Lower lobe of right lung (tissue), 2 donors: ENCODE measurements at regions not wholly inside any gene's neighbourhood (a gene's known extent, or its start where the extent isn't known, plus 50 kb on each side); places are given as distances from the start of the nearest gene placed in this dataset.

Experiments
- ATAC-seq, 2 donors: fragments of 200-7000 bp; cut with Tn5 transposase; one replicate each; pipeline ENCODE4 v1.9.1; 2020 to 2022; ENCODE audit warnings: mild to moderate bottlenecking in 2 of 2, moderate library complexity in 2 of 2
- DNase-seq: peaks from one replicate; pipeline ENCODE4 v3.0.0-alpha.2; 2020
- H3K27ac ChIP-seq: fragments of 200-600 bp; one replicate; pipeline ENCODE4 v1.8.0; 2022
- H3K27me3 ChIP-seq: fragments of 200-600 bp; one replicate; pipeline ENCODE4 v1.8.0; 2022; ENCODE audit warnings: low read depth
- H3K36me3 ChIP-seq: fragments of 200-600 bp; one replicate; pipeline ENCODE4 v1.8.0; 2022; ENCODE audit warnings: mild to moderate bottlenecking
- H3K4me1 ChIP-seq: fragments of 200-600 bp; one replicate; pipeline ENCODE4 v1.8.0; 2022
- H3K4me3 ChIP-seq: fragments of 200-600 bp; one replicate; pipeline ENCODE4 v1.8.0; 2022; ENCODE audit warnings: mild to moderate bottlenecking
- H3K9me3 ChIP-seq: fragments of 200-600 bp; one replicate; pipeline ENCODE4 v1.8.0; 2022
- intact Hi-C: fragments of 100-400 bp; cut with DNase I; formaldehyde crosslinking; loops from one replicate; pipeline ENCODE4 v1.11.0; 2022
- TF ChIP-seq, protein P1 (sequence below): fragments of 200-600 bp; IDR thresholded peaks from one replicate; pipeline ENCODE4 v1.8.0; 2022; ENCODE audit warnings: antibody characterized with exemption, mild to moderate bottlenecking
- donor health status: DM: no; HTN: yes; CAD: no; lungs with severe emphysema.

DNA sequence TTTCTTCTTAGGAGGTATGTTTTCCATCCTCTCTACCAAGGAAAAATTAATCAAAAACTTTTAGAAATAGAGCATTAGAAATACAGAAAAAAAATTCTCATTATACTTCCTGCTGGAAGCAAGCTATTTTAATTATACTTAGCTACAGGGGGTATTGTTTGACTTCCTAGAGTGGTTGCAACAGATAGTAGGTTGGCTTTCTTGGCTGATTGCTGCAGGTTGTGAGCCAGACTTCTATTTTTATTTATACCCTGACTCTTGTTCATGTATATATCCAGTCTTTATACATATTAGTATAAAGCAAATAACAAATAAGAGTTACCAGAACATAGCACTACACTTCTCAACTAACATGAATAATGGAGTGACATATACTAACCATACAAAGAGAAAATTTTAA is 460.8 kb upstream of the REG3G start:
- Histone ChIP-seq H3K36me3 (no peaks in the 10 kb centered on the region), H3K27me3 (no peaks in the 10 kb centered on the region), H3K27ac (no peak overlapping the region), H3K9me3 (no peaks in the 10 kb centered on the region), H3K4me1 (no peaks in the 10 kb centered on the region), H3K4me3 (no peak overlapping the region)
- DNase-seq (no peak), ATAC-seq (no peak)
- intact Hi-C loops, result no loop called here
- TF ChIP-seq, protein P1, sequence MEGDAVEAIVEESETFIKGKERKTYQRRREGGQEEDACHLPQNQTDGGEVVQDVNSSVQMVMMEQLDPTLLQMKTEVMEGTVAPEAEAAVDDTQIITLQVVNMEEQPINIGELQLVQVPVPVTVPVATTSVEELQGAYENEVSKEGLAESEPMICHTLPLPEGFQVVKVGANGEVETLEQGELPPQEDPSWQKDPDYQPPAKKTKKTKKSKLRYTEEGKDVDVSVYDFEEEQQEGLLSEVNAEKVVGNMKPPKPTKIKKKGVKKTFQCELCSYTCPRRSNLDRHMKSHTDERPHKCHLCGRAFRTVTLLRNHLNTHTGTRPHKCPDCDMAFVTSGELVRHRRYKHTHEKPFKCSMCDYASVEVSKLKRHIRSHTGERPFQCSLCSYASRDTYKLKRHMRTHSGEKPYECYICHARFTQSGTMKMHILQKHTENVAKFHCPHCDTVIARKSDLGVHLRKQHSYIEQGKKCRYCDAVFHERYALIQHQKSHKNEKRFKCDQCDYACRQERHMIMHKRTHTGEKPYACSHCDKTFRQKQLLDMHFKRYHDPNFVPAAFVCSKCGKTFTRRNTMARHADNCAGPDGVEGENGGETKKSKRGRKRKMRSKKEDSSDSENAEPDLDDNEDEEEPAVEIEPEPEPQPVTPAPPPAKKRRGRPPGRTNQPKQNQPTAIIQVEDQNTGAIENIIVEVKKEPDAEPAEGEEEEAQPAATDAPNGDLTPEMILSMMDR, result no peak

DNA sequence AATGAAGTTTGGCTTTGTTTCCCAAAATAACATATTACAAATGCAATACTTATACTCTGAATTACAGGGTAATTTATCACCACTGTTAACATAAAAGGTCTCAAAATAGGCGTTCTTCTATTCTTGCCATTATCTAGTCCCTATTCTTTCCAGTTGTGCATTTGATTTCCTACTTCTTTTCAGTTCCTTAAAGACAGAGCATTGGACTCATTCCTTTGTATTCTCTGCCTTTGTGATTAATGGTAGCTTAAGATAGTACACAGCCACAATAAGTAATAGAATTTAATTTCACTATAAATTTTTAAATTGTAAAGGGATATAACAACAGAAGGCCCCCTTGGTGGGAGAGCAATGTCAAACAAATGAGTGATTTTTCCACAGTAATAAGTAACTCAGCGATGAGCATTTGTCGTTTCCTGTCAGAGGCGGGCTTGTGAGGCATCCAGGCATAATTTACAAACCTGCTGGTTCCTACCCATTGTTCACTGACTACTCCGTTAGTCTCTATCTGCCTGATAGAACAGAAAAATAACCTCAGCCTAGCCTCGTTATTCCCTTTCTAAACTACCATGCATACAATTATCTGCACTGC is 456.6 kb upstream of the REG3G start:
- no peak overlapping the region for H3K4me3 ChIP-seq
- no peak for ATAC-seq

GRCh38 chr2:78576409-78576808 is 449.1 kb upstream of the REG3G start:
- H3K36me3 ChIP-seq, result no peaks in the 10 kb centered on the region
- TF ChIP-seq, protein P1, result no peak
- ATAC-seq, result no peak
- H3K9me3 ChIP-seq, result no peaks in the 10 kb centered on the region
- intact Hi-C loops, result no loop called here
- no peak overlapping the region for H3K27ac ChIP-seq
- no peaks in the 10 kb centered on the region for H3K27me3 ChIP-seq
- H3K4me3 ChIP-seq, result no peak overlapping the region
- no peaks in the 10 kb centered on the region for H3K4me1 ChIP-seq
- DNase-seq, result no peak

More for the DNA sequence above, 456.6 kb upstream of the REG3G start:
- TF ChIP-seq, protein P1, result no peak
- H3K27ac ChIP-seq, result no peak overlapping the region
- no peaks in the 10 kb centered on the region for H3K4me1 ChIP-seq
- H3K27me3 ChIP-seq, result no peaks in the 10 kb centered on the region
- H3K9me3 ChIP-seq, result no peaks in the 10 kb centered on the region
- no peak for DNase-seq
- no peaks in the 10 kb centered on the region for H3K36me3 ChIP-seq
- intact Hi-C loops, result no loop called here

- intact Hi-C loops, result no loop called here
- TF ChIP-seq, protein P1, result no peak
- H3K9me3 ChIP-seq, result no peaks in the 10 kb centered on the region
- no peaks in the 10 kb centered on the region for H3K27me3 ChIP-seq
- ATAC-seq (no peak), DNase-seq (no peak)
- no peaks in the 10 kb centered on the region for H3K4me1 ChIP-seq
- H3K36me3 ChIP-seq, result no peaks in the 10 kb centered on the region
- no peak overlapping the region for H3K4me3 ChIP-seq
- no peak overlapping the region for H3K27ac ChIP-seq
These were observed 439.6 kb upstream of the REG3G start for GRCh38 chr2:78585871-78586270.

DNA sequence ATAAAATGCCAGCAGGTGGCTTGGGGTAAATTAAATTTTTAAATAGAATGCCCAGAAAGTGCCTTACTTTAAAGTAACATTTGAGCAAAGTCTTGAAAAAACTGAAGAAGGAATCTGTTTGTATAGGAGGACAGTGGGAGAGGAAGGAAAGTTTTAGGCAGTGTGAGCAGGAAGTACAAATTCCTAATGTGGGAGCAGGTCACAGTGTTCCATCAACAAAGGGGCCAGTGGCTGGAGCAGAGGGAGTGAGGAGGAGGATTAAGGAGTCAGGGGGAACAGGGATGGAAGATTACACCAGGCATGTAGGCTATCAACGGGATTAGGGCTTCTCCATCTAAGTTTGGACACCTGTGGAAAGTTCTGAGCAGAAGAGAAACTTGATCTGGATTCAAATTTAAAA is 439.2 kb upstream of the REG3G start:
- Histone ChIP-seq H3K4me3 (no peak overlapping the region), H3K4me1 (no peaks in the 10 kb centered on the region), H3K27me3 (no peaks in the 10 kb centered on the region), H3K36me3 (no peaks in the 10 kb centered on the region), H3K27ac (no peak overlapping the region), H3K9me3 (no peaks in the 10 kb centered on the region)
- intact Hi-C loops, result no loop called here
- TF ChIP-seq, protein P1, result no peak
- DNase-seq, result no peak
- no peak for ATAC-seq
